T-cell (primary cell): ENCODE measurements at regions not wholly inside any gene's neighbourhood (a gene's known extent, or its start where the extent isn't known, plus 50 kb on each side); places are given as distances from the start of the nearest gene placed in this dataset.
"Not testable (repeated sequence)": the region's sequence is repeated elsewhere in the genome, so short reads cannot be mapped to it uniquely, and the experiment has no call there.

Experiments used
- ATAC-seq, 4 experiments: fragments of 200-7000 bp in 3 of 4; fragments of 150-1000 bp in 1 of 4; cut with Tn5 transposase; replicated peaks in 1 of 4; 1 replicate in 3 of 4; 2 replicates in 1 of 4; pipeline ENCODE4 v1.10.0; 2021; ENCODE audit warnings: moderate library complexity in 3 of 4, mild to moderate bottlenecking in 2 of 4, moderate number of reproducible peaks in 1 of 4
- CTCF ChIA-PET, 2 donors: fragments of 300-600 bp; sonication (Branson Sonifier 250); formaldehyde crosslinking; loops; one replicate each; lab custom pipeline; 2022; ENCODE audit warnings: antibody characterized with exemption in 2 of 2; lab: Charles Lee
- POLR2A ChIA-PET, 2 donors: fragments of 300-600 bp; sonication (Branson Sonifier 250); formaldehyde crosslinking; loops; one replicate each; lab custom pipeline; 2022; ENCODE audit warnings: antibody characterized with exemption in 2 of 2; lab: Charles Lee
- DNase-seq, 35 experiments: peaks; one replicate each; pipeline versions ENCODE4 v3.0.0 to v3.0.0-alpha.2; 2013 to 2023
- H3K27ac ChIP-seq: one replicate; pipeline ENCODE4 v1.5.1; 2013; ENCODE audit warnings: low read length
- H3K27me3 ChIP-seq, 2 experiments: replicated peaks in 1 of 2; 1 replicate in 1 of 2; 2 replicates in 1 of 2; pipeline versions ENCODE4 v1.6.1 to v1.7.0; 2013; ENCODE audit warnings: low read length in 1 of 2, mixed read lengths in 1 of 2; ENCODE audit not compliant: control insufficient read depth in 2 of 2, insufficient read depth in 2 of 2; ENCODE audit errors: extremely low read depth in 1 of 2
- H3K36me3 ChIP-seq, 2 donors: 1 replicate in 1 of 2; 2 replicates in 1 of 2; pipeline versions ENCODE4 v1.6.1 to v1.7.0; 2013; ENCODE audit warnings: low read length in 1 of 2; ENCODE audit not compliant: control insufficient read depth in 2 of 2, insufficient read depth in 1 of 2; ENCODE audit errors: extremely low read depth in 1 of 2
- H3K4me1 ChIP-seq, 2 experiments: 1 replicate in 1 of 2; 2 replicates in 1 of 2; pipeline versions ENCODE4 v1.6.1 to v1.7.0; 2013; ENCODE audit warnings: low read length in 2 of 2, mixed read lengths in 1 of 2; ENCODE audit not compliant: insufficient read depth in 2 of 2, control insufficient read depth in 1 of 2; ENCODE audit errors: extremely low read depth in 1 of 2
- H3K4me3 ChIP-seq, 2 donors: 1 replicate in 1 of 2; 2 replicates in 1 of 2; pipeline versions ENCODE4 v1.5.1 to v1.7.0; 2013; ENCODE audit warnings: mild to moderate bottlenecking in 2 of 2, low read length in 1 of 2, moderate library complexity in 1 of 2; ENCODE audit not compliant: control insufficient read depth in 1 of 2; ENCODE audit errors: extremely low read depth in 1 of 2
- H3K9me3 ChIP-seq: 2 replicates; pipeline ENCODE4 v1.7.0; 2013
- H3K27ac Mint-ChIP-seq, 2 donors: one replicate each; pipeline ENCODE4 v1.8.0; 2020 to 2021; ENCODE audit warnings: mild to moderate bottlenecking in 2 of 2, mixed read lengths in 2 of 2
- H3K27me3 Mint-ChIP-seq, 2 donors: one replicate each; pipeline ENCODE4 v1.8.0; 2021 to 2022; ENCODE audit warnings: mixed read lengths in 2 of 2
- H3K36me3 Mint-ChIP-seq: one replicate; pipeline ENCODE4 v1.8.0; 2021; ENCODE audit warnings: mixed read lengths
- H3K4me1 Mint-ChIP-seq, 3 donors: one replicate each; pipeline ENCODE4 v1.8.0; 2020 to 2022; ENCODE audit warnings: mixed read lengths in 3 of 3, mild to moderate bottlenecking in 1 of 3
- H3K4me3 Mint-ChIP-seq, 3 donors: one replicate each; pipeline ENCODE4 v1.8.0; 2020 to 2022; ENCODE audit warnings: mild to moderate bottlenecking in 3 of 3, mixed read lengths in 3 of 3, moderate library complexity in 3 of 3
- H3K9me3 Mint-ChIP-seq, 3 donors: one replicate each; pipeline ENCODE4 v1.8.0; 2020 to 2022; ENCODE audit warnings: mixed read lengths in 3 of 3
- WGBS: methylation state at CpG from one replicate; pipeline ENCODE4 v1.1.5; 2013; ENCODE audit warnings: missing lambda C conversion rate; ENCODE audit not compliant: insufficient coverage; 5-methylcytosine and 5-hydroxymethylcytosine counted together

GRCh38 chr6:74356391-74356790 is 660.4 kb downstream of the CD109 start:
- Mint-ChIP-seq H3K4me3 (no peak overlapping the region), H3K36me3 (no peaks in the 10 kb centered on the region), H3K9me3 (peaks cover 0 to 3% (median 0%) of the 10 kb centered on the region in 3 donors), H3K27me3 (no peaks in the 10 kb centered on the region), H3K27ac (no peak overlapping the region), H3K4me1 (no peaks in the 10 kb centered on the region)
- Histone ChIP-seq H3K4me1 (no peaks in the 10 kb centered on the region), H3K9me3 (no peaks in the 10 kb centered on the region), H3K4me3 (no peak overlapping the region), H3K27me3 (no peaks in the 10 kb centered on the region), H3K27ac (no peak overlapping the region), H3K36me3 (no peaks in the 10 kb centered on the region)
- DNase-seq (no peak), ATAC-seq (no peak)
- POLR2A ChIA-PET, result no interaction called here
- WGBS, result no CpG with 5 or more reads among the region's 2 CpGs
- CTCF ChIA-PET, result no interaction called here

GRCh38 chr6:74346936-74347535 is 651.0 kb downstream of the CD109 start:
- H3K4me1 Mint-ChIP-seq, result no peaks in the 10 kb centered on the region
- H3K9me3 Mint-ChIP-seq, result peaks cover 3 to 8% (median 8%) of the 10 kb centered on the region in 3 donors
- Histone ChIP-seq H3K27ac (no peak overlapping the region), H3K4me1 (no peaks in the 10 kb centered on the region), H3K4me3 (no peak overlapping the region), H3K27me3 (no peaks in the 10 kb centered on the region), H3K9me3 (no peaks in the 10 kb centered on the region), H3K36me3 (no peaks in the 10 kb centered on the region)
- DNase-seq (no peak), ATAC-seq (no peak)
- 100% methylated on average over 1 of the region's 4 CpGs for WGBS
- no peak overlapping the region for H3K4me3 Mint-ChIP-seq
- H3K36me3 Mint-ChIP-seq, result no peaks in the 10 kb centered on the region
- ChIA-PET CTCF (no interaction called here), POLR2A (interaction anchor here in 1 of 2 donors (0.6 kb wide), 1 partner anchor 1890 kb away, joined by 3 read pairs; no protein-coding TSS in a partner anchor)
- no peak overlapping the region for H3K27ac Mint-ChIP-seq
- H3K27me3 Mint-ChIP-seq, result no peaks in the 10 kb centered on the region

- Mint-ChIP-seq H3K27ac (no peak overlapping the region), H3K27me3 (no peaks in the 10 kb centered on the region), H3K9me3 (peaks cover 0 to 8% (median 3%) of the 10 kb centered on the region in 3 donors), H3K4me1 (no peaks in the 10 kb centered on the region), H3K4me3 (no peak overlapping the region), H3K36me3 (no peaks in the 10 kb centered on the region)
- no peak for ATAC-seq
- POLR2A ChIA-PET, result no interaction called here
- no CpG with 5 or more reads among the region's 3 CpGs for WGBS
- CTCF ChIA-PET, result no interaction called here
- no peak for DNase-seq
- Histone ChIP-seq H3K27ac (no peak overlapping the region), H3K4me1 (no peaks in the 10 kb centered on the region), H3K27me3 (no peaks in the 10 kb centered on the region), H3K9me3 (no peaks in the 10 kb centered on the region), H3K36me3 (no peaks in the 10 kb centered on the region), H3K4me3 (no peak overlapping the region)
Measured at GRCh38 chr6:74343804-74344203, 647.8 kb downstream of the CD109 start.

GRCh38 chr6:74343321-74343720 is 647.3 kb downstream of the CD109 start:
- H3K27me3 ChIP-seq, H3K27ac Mint-ChIP-seq, H3K36me3 ChIP-seq, H3K36me3 Mint-ChIP-seq, CTCF ChIA-PET, DNase-seq, H3K9me3 ChIP-seq, H3K9me3 Mint-ChIP-seq, H3K4me3 ChIP-seq, H3K4me1 ChIP-seq, H3K4me1 Mint-ChIP-seq, H3K27me3 Mint-ChIP-seq, POLR2A ChIA-PET, H3K4me3 Mint-ChIP-seq, ATAC-seq, H3K27ac ChIP-seq: not testable (repeated sequence)
- whole genome bisulfite sequencing, result 54% methylated on average over 4 of the region's 6 CpGs

- CTCF ChIA-PET, result no interaction called here
- H3K36me3 ChIP-seq, result no peaks in the 10 kb centered on the region
- no peak overlapping the region for H3K27ac Mint-ChIP-seq
- no peak for DNase-seq
- H3K4me3 Mint-ChIP-seq, result no peak overlapping the region
- H3K36me3 Mint-ChIP-seq, result no peaks in the 10 kb centered on the region
- POLR2A ChIA-PET, result no interaction called here
- no peaks in the 10 kb centered on the region for H3K27me3 Mint-ChIP-seq
- no peak for ATAC-seq
- no peaks in the 10 kb centered on the region for H3K4me1 ChIP-seq
- no peak overlapping the region for H3K27ac ChIP-seq
- H3K9me3 ChIP-seq, result no peaks in the 10 kb centered on the region
- WGBS, result no CpG with 5 or more reads among the region's 2 CpGs
- H3K4me3 ChIP-seq, result no peak overlapping the region
- peaks cover 5 to 18% (median 6%) of the 10 kb centered on the region in 3 donors for H3K9me3 Mint-ChIP-seq
- no peaks in the 10 kb centered on the region for H3K27me3 ChIP-seq
- H3K4me1 Mint-ChIP-seq, result no peaks in the 10 kb centered on the region
Measured at GRCh38 chr6:74334722-74335121, 638.7 kb downstream of the CD109 start.

GRCh38 chr6:74333406-74333805 is 637.4 kb downstream of the CD109 start:
- Histone ChIP-seq H3K27me3 (no peaks in the 10 kb centered on the region), H3K4me1 (no peaks in the 10 kb centered on the region), H3K27ac (no peak overlapping the region), H3K4me3 (no peak overlapping the region), H3K9me3 (no peaks in the 10 kb centered on the region), H3K36me3 (no peaks in the 10 kb centered on the region)
- CTCF ChIA-PET, result no interaction called here
- Mint-ChIP-seq H3K4me1 (no peaks in the 10 kb centered on the region), H3K9me3 (peaks cover 6 to 18% (median 10%) of the 10 kb centered on the region in 3 donors), H3K27ac (peak overlapping the region in 1 of 2 donors; percentile 17), H3K27me3 (no peaks in the 10 kb centered on the region), H3K36me3 (no peaks in the 10 kb centered on the region), H3K4me3 (no peak overlapping the region)
- ATAC-seq, result no peak
- DNase-seq, result no peak
- POLR2A ChIA-PET, result no interaction called here

- DNase-seq, result no peak
Measured at GRCh38 chr6:74320715-74321114, 624.7 kb downstream of the CD109 start.

More at GRCh38 chr6:74320715-74321114, 624.7 kb downstream of the CD109 start:
- peaks cover 0 to 8% (median 4%) of the 10 kb centered on the region in 3 donors for H3K9me3 Mint-ChIP-seq
- no peaks in the 10 kb centered on the region for H3K27me3 Mint-ChIP-seq
- no peak for ATAC-seq
- H3K36me3 ChIP-seq, result no peaks in the 10 kb centered on the region
- H3K27ac Mint-ChIP-seq, result no peak overlapping the region
- no peaks in the 10 kb centered on the region for H3K4me1 ChIP-seq
- H3K4me3 Mint-ChIP-seq, result no peak overlapping the region
- H3K4me3 ChIP-seq, result no peak overlapping the region
- no peaks in the 10 kb centered on the region for H3K36me3 Mint-ChIP-seq
- no peaks in the 10 kb centered on the region for H3K4me1 Mint-ChIP-seq
- H3K9me3 ChIP-seq, result no peaks in the 10 kb centered on the region
- ChIA-PET CTCF (no interaction called here), POLR2A (no interaction called here)
- no peak overlapping the region for H3K27ac ChIP-seq
- no peaks in the 10 kb centered on the region for H3K27me3 ChIP-seq
